ENCODE measurements at regions not wholly inside any gene's neighbourhood (a gene's known extent, or its start where the extent isn't known, plus 50 kb on each side); places are given as distances from the start of the nearest gene placed in this dataset.
"Not testable (repeated sequence)": the region's sequence is repeated elsewhere in the genome, so short reads cannot be mapped to it uniquely, and the experiment has no call there.

GRCh38 chr15:69570454-69570853 is 117.8 kb downstream of the RPLP1 start:
- no peak overlapping the region for H3K4me3 ChIP-seq (ENCODE audit: low read depth, low read length)
- no peak for TF ChIP-seq CTCF (IDR thresholded peaks at IDR 0.05; ENCODE audit: low read depth, low read length)

GRCh38 chr15:69570997-69571396 is 118.4 kb downstream of the RPLP1 start:
- TF ChIP-seq CTCF (IDR thresholded peaks at IDR 0.05; ENCODE audit: low read depth, low read length) = no peak
- H3K4me3 ChIP-seq (ENCODE audit: low read depth, low read length) = no peak overlapping the region

- H3K4me3 ChIP-seq (ENCODE audit: low read depth, low read length) = not testable (repeated sequence)
Measured at GRCh38 chr15:69573278-69573677, 120.7 kb downstream of the RPLP1 start.

- no peak overlapping the region for H3K4me3 ChIP-seq (ENCODE audit: low read depth, low read length)
- no peak for TF ChIP-seq CTCF (IDR thresholded peaks at IDR 0.05; ENCODE audit: low read depth, low read length)
Measured at GRCh38 chr15:69573815-69574475, 121.3 kb downstream of the RPLP1 start.

GRCh38 chr15:69574506-69574905 is 121.9 kb downstream of the RPLP1 start:
- H3K4me3 ChIP-seq (ENCODE audit: low read depth, low read length) = no peak overlapping the region
- no peak for TF ChIP-seq CTCF (IDR thresholded peaks at IDR 0.05; ENCODE audit: low read depth, low read length)

- H3K4me3 ChIP-seq (ENCODE audit: low read depth, low read length) = no peak overlapping the region
- TF ChIP-seq CTCF (IDR thresholded peaks at IDR 0.05; ENCODE audit: low read depth, low read length) = no peak
Measured at GRCh38 chr15:69575387-69575786, 122.8 kb downstream of the RPLP1 start.

- H3K4me3 ChIP-seq (ENCODE audit: low read depth, low read length) = no peak overlapping the region
- TF ChIP-seq CTCF (IDR thresholded peaks at IDR 0.05; ENCODE audit: low read depth, low read length) = 0 out of 2 replicates have a peak, but pooled peaks have one; percentile 39
Measured at GRCh38 chr15:69576035-69576526, 123.5 kb downstream of the RPLP1 start.

GRCh38 chr15:69576948-69577351 is 124.3 kb downstream of the RPLP1 start:
- TF ChIP-seq CTCF (IDR thresholded peaks at IDR 0.05; ENCODE audit: low read depth, low read length) = no peak
- no peak overlapping the region for H3K4me3 ChIP-seq (ENCODE audit: low read depth, low read length)
